ENCODE measurements at regions not wholly inside any gene's neighbourhood (a gene's known extent, or its start where the extent isn't known, plus 50 kb on each side); places are given as distances from the start of the nearest gene placed in this dataset. TPM values are rescaled to one million over a fixed set of nuclear protein-coding genes. Genes with fewer than 3 reads are reported as not detected.

DNA sequence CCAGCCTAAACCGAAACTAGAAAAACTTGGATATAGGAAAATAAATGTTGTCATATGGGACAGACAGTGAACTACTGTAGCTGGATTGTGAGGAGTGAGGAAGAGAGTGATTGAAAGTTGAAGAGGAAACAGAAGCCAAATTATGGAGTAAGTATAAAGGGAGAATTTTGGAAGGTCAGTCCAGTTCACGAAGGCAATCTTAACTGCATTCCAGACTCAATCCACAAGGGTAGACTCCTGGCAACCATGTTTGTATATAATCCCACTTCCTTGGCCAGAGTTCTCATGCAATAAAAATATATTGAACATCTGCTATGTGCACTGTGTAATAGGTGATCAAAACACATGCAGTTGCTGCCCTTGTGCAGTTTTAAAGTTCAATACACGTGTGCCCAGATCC is 58.6 kb upstream of the CAMK2D start:
- intact Hi-C loops (cut with DNase I) = no loop called here
- Histone ChIP-seq H3K27me3 (no peaks in the 10 kb centered on the region), H3K36me3 (no peaks in the 10 kb centered on the region), H3K4me1 (ENCODE audit: insufficient read depth) (no peaks in the 10 kb centered on the region), H3K27ac (no peak overlapping the region), H3K9me3 (no peaks in the 10 kb centered on the region), H3K4me3 (no peak overlapping the region)
- TF ChIP-seq, protein P1, sequence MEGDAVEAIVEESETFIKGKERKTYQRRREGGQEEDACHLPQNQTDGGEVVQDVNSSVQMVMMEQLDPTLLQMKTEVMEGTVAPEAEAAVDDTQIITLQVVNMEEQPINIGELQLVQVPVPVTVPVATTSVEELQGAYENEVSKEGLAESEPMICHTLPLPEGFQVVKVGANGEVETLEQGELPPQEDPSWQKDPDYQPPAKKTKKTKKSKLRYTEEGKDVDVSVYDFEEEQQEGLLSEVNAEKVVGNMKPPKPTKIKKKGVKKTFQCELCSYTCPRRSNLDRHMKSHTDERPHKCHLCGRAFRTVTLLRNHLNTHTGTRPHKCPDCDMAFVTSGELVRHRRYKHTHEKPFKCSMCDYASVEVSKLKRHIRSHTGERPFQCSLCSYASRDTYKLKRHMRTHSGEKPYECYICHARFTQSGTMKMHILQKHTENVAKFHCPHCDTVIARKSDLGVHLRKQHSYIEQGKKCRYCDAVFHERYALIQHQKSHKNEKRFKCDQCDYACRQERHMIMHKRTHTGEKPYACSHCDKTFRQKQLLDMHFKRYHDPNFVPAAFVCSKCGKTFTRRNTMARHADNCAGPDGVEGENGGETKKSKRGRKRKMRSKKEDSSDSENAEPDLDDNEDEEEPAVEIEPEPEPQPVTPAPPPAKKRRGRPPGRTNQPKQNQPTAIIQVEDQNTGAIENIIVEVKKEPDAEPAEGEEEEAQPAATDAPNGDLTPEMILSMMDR (IDR thresholded peaks at IDR 0.05) = no peak
- TF ChIP-seq EP300 (IDR thresholded peaks at IDR 0.05) (no peak), POLR2A (IDR thresholded peaks at IDR 0.05) (no peak)
- WGBS, 3 donors = 18 to 29% (median 19%) methylated on average over 3 of the region's 3 CpGs
- DNase-seq = no peak

DNA sequence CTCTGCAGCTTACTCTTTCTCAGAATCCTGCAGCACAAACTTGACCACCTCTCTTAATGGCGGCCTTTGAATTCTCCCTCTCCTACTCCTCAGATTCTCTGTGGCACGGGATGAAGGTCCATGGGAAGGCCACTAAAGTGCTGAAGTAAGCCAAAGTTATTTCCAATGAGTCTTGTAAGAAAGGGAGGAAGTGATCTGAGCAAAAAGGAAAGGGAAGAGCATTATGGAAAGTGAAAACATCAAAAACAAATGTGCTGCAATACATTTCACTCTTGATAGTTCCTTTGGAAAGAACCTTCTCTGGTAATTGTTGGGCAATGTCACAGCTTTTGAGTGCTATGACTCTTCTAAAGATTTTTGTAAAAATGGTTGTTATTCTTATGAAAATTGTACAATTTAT is 54.3 kb upstream of the CAMK2D start:
- Histone ChIP-seq H3K4me1 (ENCODE audit: insufficient read depth) (no peaks in the 10 kb centered on the region), H3K36me3 (no peaks in the 10 kb centered on the region), H3K9me3 (no peaks in the 10 kb centered on the region), H3K27ac (no peak overlapping the region), H3K27me3 (no peaks in the 10 kb centered on the region), H3K4me3 (no peak overlapping the region)
- TF ChIP-seq, protein P1 (IDR thresholded peaks at IDR 0.05) = no peak
- no peak for TF ChIP-seq EP300 (IDR thresholded peaks at IDR 0.05)
- DNase-seq = no peak
- 78 to 88% (median 87%) methylated on average over 2 of the region's 2 CpGs for WGBS, 3 donors
- intact Hi-C loops (cut with DNase I) = no loop called here

DNA sequence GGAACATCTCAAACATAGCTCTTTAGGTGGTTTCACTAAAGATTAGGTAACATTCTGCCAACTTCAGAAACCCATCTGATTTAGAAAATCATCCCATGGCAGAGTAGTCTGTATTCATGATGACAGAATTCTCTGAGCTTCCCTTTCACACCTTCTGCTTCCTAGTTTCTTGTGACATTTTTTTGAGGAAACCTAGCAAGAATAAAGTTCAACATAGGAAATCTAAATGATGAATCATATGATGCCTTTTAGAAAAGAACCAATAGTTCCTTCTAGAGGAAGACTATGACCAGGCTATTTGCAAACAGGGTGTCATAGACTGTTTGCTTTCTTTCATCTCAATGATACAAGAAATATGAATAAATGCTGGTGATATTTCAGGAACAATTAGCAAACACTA is 49.8 kb upstream of the CAMK2D start:
- TF ChIP-seq, protein P1 (IDR thresholded peaks at IDR 0.05) = no peak
- TF ChIP-seq POLR2A (IDR thresholded peaks at IDR 0.05) = no peak
- no peak for TF ChIP-seq EP300 (IDR thresholded peaks at IDR 0.05)
- no peaks in the 10 kb centered on the region for H3K9me3 ChIP-seq
- no peak overlapping the region for H3K4me3 ChIP-seq
- intact Hi-C loops (cut with DNase I) = no loop called here
- no peaks in the 10 kb centered on the region for H3K36me3 ChIP-seq
- no peaks in the 10 kb centered on the region for H3K4me1 ChIP-seq (ENCODE audit: insufficient read depth)
- no peak overlapping the region for H3K27ac ChIP-seq
- no peak for DNase-seq
- no peaks in the 10 kb centered on the region for H3K27me3 ChIP-seq

Small RNA genes lying in the stretch of these regions (small RNA-seq; reads per million reads assigned to genes)
- gene AC111193.1 = not detected
